ENCODE measurements at regions not wholly inside any gene's neighbourhood (a gene's known extent, or its start where the extent isn't known, plus 50 kb on each side); places are given as distances from the start of the nearest gene placed in this dataset.

- no peaks in the 10 kb centered on the region for H3K9me2 ChIP-seq (ENCODE audit: insufficient read depth)
- no peak overlapping the region for H3K4me3 ChIP-seq
- H3K27ac ChIP-seq: no peak overlapping the region
- BruUV-seq (replicated peaks): no TSS peak
- no peak overlapping the region for H3K4me2 ChIP-seq
- no peaks in the 10 kb centered on the region for H3K9me3 ChIP-seq (ENCODE audit: insufficient read depth, low read depth)
- H2AFZ ChIP-seq: no peak overlapping the region
- DNase-seq: no peak
- H3K36me3 ChIP-seq (ENCODE audit: low read depth): no peaks in the 10 kb centered on the region
- CTCF ChIA-PET: no interaction called here
- no peaks in the 10 kb centered on the region for H3F3A ChIP-seq (ENCODE audit: insufficient read depth, low read depth)
- H3K79me2 ChIP-seq (ENCODE audit: low read depth): no peaks in the 10 kb centered on the region
- no peaks in the 10 kb centered on the region for H3K4me1 ChIP-seq (replicated peaks; ENCODE audit: insufficient read depth)
- H4K20me1 ChIP-seq (ENCODE audit: insufficient read depth): no peaks in the 10 kb centered on the region
- intact Hi-C loops (cut with micrococcal nuclease; ENCODE audit: unreplicated experiment): no loop called here
- no peaks in the 10 kb centered on the region for H3K27me3 ChIP-seq (ENCODE audit: insufficient read depth, low read depth)
- TF ChIP-seq EZH2 (IDR thresholded peaks at IDR 0.05; ENCODE audit: low read depth): no peak
- TF ChIP-seq, protein P1, sequence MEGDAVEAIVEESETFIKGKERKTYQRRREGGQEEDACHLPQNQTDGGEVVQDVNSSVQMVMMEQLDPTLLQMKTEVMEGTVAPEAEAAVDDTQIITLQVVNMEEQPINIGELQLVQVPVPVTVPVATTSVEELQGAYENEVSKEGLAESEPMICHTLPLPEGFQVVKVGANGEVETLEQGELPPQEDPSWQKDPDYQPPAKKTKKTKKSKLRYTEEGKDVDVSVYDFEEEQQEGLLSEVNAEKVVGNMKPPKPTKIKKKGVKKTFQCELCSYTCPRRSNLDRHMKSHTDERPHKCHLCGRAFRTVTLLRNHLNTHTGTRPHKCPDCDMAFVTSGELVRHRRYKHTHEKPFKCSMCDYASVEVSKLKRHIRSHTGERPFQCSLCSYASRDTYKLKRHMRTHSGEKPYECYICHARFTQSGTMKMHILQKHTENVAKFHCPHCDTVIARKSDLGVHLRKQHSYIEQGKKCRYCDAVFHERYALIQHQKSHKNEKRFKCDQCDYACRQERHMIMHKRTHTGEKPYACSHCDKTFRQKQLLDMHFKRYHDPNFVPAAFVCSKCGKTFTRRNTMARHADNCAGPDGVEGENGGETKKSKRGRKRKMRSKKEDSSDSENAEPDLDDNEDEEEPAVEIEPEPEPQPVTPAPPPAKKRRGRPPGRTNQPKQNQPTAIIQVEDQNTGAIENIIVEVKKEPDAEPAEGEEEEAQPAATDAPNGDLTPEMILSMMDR (conservative IDR thresholded peaks at IDR 0.05): no peak
- POLR2A ChIA-PET (ENCODE audit: unreplicated experiment): no interaction called here
These were observed 135.6 kb downstream of the PFKFB3 start for GRCh38 chr10:6338361-6338760.

GRCh38 chr10:6339891-6340290 is 137.2 kb downstream of the PFKFB3 start:
- H3K9me2 ChIP-seq (ENCODE audit: insufficient read depth): no peaks in the 10 kb centered on the region
- no peaks in the 10 kb centered on the region for H3K4me1 ChIP-seq (replicated peaks; ENCODE audit: insufficient read depth)
- H3K4me3 ChIP-seq: no peak overlapping the region
- no peaks in the 10 kb centered on the region for H4K20me1 ChIP-seq (ENCODE audit: insufficient read depth)
- no peaks in the 10 kb centered on the region for H3K36me3 ChIP-seq (ENCODE audit: low read depth)
- no peak overlapping the region for H3K4me2 ChIP-seq
- H3F3A ChIP-seq (ENCODE audit: insufficient read depth, low read depth): no peaks in the 10 kb centered on the region
- CTCF ChIA-PET: no interaction called here
- no peak overlapping the region for H3K27ac ChIP-seq
- H2AFZ ChIP-seq: no peak overlapping the region
- H3K9me3 ChIP-seq (ENCODE audit: insufficient read depth, low read depth): no peaks in the 10 kb centered on the region
- POLR2A ChIA-PET (ENCODE audit: unreplicated experiment): no interaction called here
- no peak for DNase-seq
- no TSS peak for BruUV-seq (replicated peaks)
- no peaks in the 10 kb centered on the region for H3K27me3 ChIP-seq (ENCODE audit: insufficient read depth, low read depth)
- TF ChIP-seq, protein P1 (conservative IDR thresholded peaks at IDR 0.05): no peak
- TF ChIP-seq EZH2 (IDR thresholded peaks at IDR 0.05; ENCODE audit: low read depth): no peak
- no peaks in the 10 kb centered on the region for H3K79me2 ChIP-seq (ENCODE audit: low read depth)
- intact Hi-C loops (cut with micrococcal nuclease; ENCODE audit: unreplicated experiment): no loop called here

- no peaks in the 10 kb centered on the region for H3K36me3 ChIP-seq (ENCODE audit: low read depth)
- H3K4me1 ChIP-seq (replicated peaks; ENCODE audit: insufficient read depth): no peaks in the 10 kb centered on the region
- intact Hi-C loops (cut with micrococcal nuclease; ENCODE audit: unreplicated experiment): no loop called here
- H3K9me3 ChIP-seq (ENCODE audit: insufficient read depth, low read depth): no peaks in the 10 kb centered on the region
- DNase-seq: no peak
- no peak for TF ChIP-seq EZH2 (IDR thresholded peaks at IDR 0.05; ENCODE audit: low read depth)
- TF ChIP-seq, protein P1 (conservative IDR thresholded peaks at IDR 0.05): no peak
- H3K27ac ChIP-seq: no peak overlapping the region
- no peaks in the 10 kb centered on the region for H3K27me3 ChIP-seq (ENCODE audit: insufficient read depth, low read depth)
- H3K4me3 ChIP-seq: no peak overlapping the region
- H3K79me2 ChIP-seq (ENCODE audit: low read depth): no peaks in the 10 kb centered on the region
- no peak overlapping the region for H2AFZ ChIP-seq
- H4K20me1 ChIP-seq (ENCODE audit: insufficient read depth): no peaks in the 10 kb centered on the region
- POLR2A ChIA-PET (ENCODE audit: unreplicated experiment): interaction anchor here (0.7 kb wide), 1 partner anchor 114 kb away, joined by 14 read pairs; no protein-coding TSS in a partner anchor
- H3F3A ChIP-seq (ENCODE audit: insufficient read depth, low read depth): no peaks in the 10 kb centered on the region
- no peak overlapping the region for H3K4me2 ChIP-seq
- CTCF ChIA-PET: no interaction called here
- H3K9me2 ChIP-seq (ENCODE audit: insufficient read depth): no peaks in the 10 kb centered on the region
- BruUV-seq (replicated peaks): no TSS peak
These were observed 139.5 kb downstream of the PFKFB3 start for GRCh38 chr10:6342096-6342685.

Data from PC-9 (cell line).